HG03175 (cell line): ENCODE measurements at regions not wholly inside any gene's neighbourhood (a gene's known extent, or its start where the extent isn't known, plus 50 kb on each side); places are given as distances from the start of the nearest gene placed in this dataset.

Experiments used
- ATAC-seq: cut with Tn5 transposase; IDR thresholded peaks from one replicate; pipeline ENCODE4 v1.9.1; 2021; ENCODE audit warnings: mild to moderate bottlenecking, moderate library complexity; ENCODE audit not compliant: unreplicated experiment

- ATAC-seq: no peak
These were observed 145.9 kb downstream of the CARTPT start for GRCh38 chr5:71864730-71865601.

- ATAC-seq: no peak
These were observed 146.7 kb downstream of the CARTPT start for GRCh38 chr5:71865665-71866320.

GRCh38 chr5:71872311-71872864 is 153.3 kb downstream of the CARTPT start:
- no peak for ATAC-seq

- no peak for ATAC-seq
These were observed 154.1 kb downstream of the CARTPT start for GRCh38 chr5:71873191-71873591.

GRCh38 chr5:71874521-71874920 is 155.4 kb downstream of the CARTPT start:
- no peak for ATAC-seq

GRCh38 chr5:71877511-71877910 is 158.4 kb downstream of the CARTPT start:
- no peak for ATAC-seq

- no peak for ATAC-seq
These were observed 161.5 kb downstream of the CARTPT start for GRCh38 chr5:71880536-71880935.

- no peak for ATAC-seq
These were observed 164.0 kb downstream of the CARTPT start for GRCh38 chr5:71882826-71883741.

- no peak for ATAC-seq
These were observed 164.6 kb downstream of the CARTPT start for GRCh38 chr5:71883742-71884103.

GRCh38 chr5:71884926-71885325 is 165.9 kb downstream of the CARTPT start:
- no peak for ATAC-seq

GRCh38 chr5:71886406-71886805 is 167.3 kb downstream of the CARTPT start:
- ATAC-seq: no peak

GRCh38 chr5:71887680-71888079 is 168.6 kb downstream of the CARTPT start:
- peak; percentile 99 for ATAC-seq

GRCh38 chr5:71891406-71891805 is 172.3 kb downstream of the CARTPT start:
- no peak for ATAC-seq

GRCh38 chr5:71891856-71892255 is 172.8 kb downstream of the CARTPT start:
- ATAC-seq: no peak

GRCh38 chr5:71892641-71893365 is 173.7 kb downstream of the CARTPT start:
- no peak for ATAC-seq

- ATAC-seq: no peak
These were observed 174.4 kb downstream of the CARTPT start for GRCh38 chr5:71893451-71893850.

- no peak for ATAC-seq
These were observed 175.0 kb downstream of the CARTPT start for GRCh38 chr5:71894091-71894490.

- ATAC-seq: no peak
These were observed 176.5 kb downstream of the CARTPT start for GRCh38 chr5:71895546-71895945.

- ATAC-seq: no peak
These were observed 180.8 kb downstream of the CARTPT start for GRCh38 chr5:71899865-71900342.

- ATAC-seq: no peak
These were observed 184.7 kb downstream of the CARTPT start for GRCh38 chr5:71903808-71904207.
